IPS-11a (cell line): ENCODE measurements at regions not wholly inside any gene's neighbourhood (a gene's known extent, or its start where the extent isn't known, plus 50 kb on each side); places are given as distances from the start of the nearest gene placed in this dataset.

Experiments used
- H3K4me3 ChIP-seq: one replicate; pipeline ENCODE4 v1.5.1; 2013; ENCODE audit warnings: low read depth, low read length, control low read depth

DNA sequence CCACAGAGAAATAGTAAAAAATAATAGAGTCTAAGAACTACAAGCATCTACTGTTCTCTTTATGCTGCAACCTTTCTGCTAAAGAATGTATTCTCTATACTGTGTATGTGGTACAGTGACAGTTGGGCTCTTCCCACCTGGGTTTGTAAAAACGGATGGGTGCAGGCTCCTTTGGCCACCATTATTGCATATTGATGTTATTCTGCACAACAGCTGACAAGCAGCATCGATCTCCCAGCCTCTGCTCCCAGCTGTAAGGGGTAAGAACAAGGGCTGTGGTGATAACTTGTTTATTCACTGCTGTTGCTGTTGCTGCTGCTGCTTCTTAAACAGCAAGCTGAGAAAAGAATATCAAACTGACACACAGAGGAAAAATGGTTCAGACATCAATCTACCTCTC, 56.1 kb downstream of the KCNRG start:
- no peak overlapping the region for H3K4me3 ChIP-seq

DNA sequence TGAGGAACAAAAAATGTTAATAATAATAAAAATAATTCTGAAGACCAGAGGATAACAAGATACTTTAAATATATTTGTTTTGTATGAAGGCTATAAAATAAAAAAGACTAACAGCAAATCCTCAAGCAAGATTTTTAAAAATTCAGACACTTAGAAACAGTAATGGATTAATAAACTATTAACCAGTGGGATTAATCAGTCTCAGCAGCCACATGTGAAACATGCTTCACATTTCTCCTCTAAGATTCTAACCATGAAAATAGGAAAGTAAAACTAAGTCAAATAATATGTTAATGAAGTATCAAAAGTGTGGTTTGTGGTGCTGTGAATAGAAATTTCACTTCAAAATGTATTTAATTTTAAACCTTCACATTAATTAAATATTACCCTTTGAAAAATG, 57.4 kb downstream of the KCNRG start:
- no peak overlapping the region for H3K4me3 ChIP-seq

DNA sequence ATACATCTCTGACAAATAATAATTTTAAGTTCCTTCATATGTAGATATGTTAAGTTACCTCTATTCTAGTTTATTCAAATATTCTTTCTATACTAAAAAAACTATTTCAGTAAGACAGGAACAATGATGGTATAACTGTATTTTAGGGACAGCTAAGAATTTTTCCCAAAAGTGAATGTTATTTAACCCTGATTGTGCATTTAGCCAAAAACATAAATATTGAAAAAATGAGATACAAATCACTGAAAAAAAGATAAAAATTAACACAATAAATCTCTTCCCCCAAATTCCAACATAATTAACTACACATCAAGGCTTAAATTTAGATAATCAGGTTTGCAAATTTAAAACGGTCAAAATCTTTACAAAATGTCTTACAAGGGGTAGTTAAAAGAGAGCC, 58.1 kb downstream of the KCNRG start:
- H3K4me3 ChIP-seq = no peak overlapping the region

DNA sequence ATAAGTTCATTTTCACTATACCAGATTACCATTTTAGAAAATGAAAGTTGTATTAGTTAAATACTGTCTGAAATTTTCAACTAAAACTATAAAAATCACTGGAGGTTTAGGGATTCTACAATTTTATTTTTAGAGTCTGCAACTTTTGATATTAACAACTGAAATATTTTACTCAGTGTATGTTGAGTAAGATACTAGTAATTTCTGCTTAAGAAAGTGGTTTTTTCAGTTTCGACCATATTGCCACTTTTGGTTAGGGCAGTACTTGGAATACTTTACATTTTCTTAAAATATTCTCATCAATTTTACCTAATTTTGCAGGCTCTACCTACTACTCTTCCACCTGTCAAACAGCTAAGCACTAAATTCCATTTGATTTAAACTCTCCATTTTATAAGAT, 59.6 kb downstream of the KCNRG start:
- no peak overlapping the region for H3K4me3 ChIP-seq

DNA sequence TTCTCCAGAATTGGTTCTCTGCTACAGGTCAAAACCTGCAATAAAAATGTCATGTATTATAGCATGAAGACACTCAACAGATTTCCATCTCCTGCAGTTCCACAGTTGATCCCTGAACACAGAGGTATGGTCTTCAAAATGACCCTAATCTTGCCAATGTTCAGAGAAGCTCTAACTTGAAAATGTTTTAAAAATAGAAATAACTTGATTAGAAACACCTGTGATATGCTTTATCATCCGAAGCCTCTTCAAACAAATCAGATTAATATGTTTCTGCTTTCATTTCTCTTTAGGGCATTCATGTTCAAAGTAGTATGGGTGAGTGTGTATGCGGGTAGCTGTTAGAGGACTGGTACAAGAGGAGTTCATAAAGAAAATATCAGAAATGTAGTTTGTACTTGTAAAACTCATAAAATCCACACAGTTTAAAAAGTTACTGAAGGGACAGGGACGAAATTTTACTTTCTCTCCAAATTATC, 60.4 kb downstream of the KCNRG start:
- no peak overlapping the region for H3K4me3 ChIP-seq

DNA sequence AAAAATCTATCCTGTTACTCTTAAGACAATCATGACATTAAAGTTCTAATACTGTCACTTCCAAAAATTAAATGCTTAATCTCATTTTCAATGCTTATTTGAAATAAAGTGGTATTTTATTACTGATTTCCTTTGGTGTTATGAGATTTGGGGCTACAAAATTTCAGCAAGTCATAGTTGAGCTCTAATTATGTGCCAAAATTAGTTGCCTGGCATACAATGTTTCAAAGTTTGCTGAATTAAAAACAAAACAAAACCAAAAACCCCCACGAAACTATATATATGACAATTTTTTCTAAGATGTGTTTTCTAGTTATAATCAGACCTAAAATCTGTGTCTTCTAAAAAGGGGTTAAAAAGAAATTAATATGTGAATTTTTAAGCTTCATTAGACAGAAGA, 62.2 kb downstream of the KCNRG start:
- H3K4me3 ChIP-seq = no peak overlapping the region

DNA sequence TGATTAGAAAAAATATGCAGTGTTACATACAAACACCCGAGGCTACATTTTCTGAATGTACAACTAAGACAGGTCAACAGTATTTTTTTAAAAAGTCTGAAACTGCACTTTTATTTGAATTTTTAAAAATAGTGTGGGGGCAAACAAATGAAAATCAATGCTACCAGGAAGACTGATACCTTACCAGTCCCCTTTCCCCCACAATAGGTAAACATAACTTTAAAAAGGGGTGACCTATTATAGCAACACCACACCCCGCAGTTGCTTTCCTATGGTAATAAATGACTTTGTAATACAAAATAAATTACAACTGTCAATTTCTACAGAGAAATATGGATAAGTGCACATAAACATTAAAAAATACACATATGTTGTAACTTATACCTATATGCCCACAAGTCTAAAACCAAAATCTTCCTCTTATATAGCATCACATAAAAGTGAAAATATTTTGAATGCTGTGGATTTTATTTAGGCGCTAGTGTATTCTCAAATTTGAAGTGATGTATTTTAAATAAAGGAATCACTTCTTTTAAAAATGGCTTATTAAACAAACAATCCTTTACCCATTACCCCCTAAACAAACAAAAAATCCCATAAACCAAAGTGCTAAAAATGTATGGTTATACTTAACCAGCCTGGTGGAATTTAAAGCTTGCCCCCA, 63.1 kb downstream of the KCNRG start:
- no peak overlapping the region for H3K4me3 ChIP-seq

DNA sequence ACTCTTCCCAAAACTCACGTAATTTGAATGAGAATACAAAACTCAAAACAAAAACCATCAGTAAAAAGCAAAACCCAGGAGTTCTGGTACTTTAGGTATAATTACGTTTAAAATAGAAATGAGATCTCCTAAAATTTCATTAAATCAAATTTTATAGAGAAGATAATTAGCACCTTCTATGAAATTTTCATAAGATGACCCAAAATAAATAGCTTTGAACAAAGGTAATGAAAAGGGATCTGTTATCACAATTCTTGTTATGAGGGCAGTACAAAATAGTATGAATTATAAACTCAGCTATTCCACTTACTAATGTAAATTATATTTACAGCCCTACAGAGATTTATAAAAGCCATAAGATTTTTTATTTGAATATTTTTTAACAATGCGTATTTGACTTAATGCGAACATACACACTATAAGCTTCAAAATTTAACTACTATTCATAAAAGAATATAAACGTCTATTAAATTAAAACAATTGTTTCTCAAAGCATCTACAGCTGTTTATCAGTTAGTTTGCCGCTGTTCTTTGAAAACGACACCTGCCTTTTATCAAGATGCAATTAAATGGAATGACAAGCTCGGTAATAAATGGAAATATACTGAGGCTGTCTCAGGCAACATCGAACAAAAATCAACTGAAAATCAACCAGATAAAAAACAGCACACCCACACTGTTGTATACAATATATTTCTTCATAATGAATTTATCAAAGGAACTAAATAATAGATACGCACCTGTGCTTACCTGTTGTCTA, 63.8 kb downstream of the KCNRG start:
- H3K4me3 ChIP-seq = peak overlapping the region; percentile 21

DNA sequence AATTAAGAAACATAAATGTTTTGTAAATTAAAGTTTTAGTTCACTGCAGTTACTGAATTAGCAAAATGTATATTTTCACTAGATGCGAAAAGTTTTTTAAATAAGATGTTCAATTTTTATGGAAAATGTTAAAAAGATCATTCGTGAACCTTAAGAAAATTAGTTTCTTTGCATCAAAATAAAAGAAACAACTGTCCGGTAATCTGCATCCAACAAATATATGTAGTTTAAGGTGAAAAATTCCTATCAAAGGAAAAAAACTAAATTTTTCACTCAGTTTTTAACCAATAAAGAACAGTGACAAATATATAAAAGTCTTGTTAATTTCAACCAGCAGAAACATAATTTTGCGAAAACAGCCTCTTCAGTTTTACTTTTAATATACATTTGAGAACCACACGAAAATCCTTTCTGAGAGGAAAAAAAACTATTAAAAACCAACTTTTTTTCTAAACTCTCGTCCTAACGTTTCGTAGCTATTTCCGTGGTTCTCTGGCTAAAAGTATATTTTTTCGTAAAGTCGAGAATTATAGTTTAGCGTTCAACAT, 64.5 kb downstream of the KCNRG start:
- peak overlapping the region; percentile 87 for H3K4me3 ChIP-seq

DNA sequence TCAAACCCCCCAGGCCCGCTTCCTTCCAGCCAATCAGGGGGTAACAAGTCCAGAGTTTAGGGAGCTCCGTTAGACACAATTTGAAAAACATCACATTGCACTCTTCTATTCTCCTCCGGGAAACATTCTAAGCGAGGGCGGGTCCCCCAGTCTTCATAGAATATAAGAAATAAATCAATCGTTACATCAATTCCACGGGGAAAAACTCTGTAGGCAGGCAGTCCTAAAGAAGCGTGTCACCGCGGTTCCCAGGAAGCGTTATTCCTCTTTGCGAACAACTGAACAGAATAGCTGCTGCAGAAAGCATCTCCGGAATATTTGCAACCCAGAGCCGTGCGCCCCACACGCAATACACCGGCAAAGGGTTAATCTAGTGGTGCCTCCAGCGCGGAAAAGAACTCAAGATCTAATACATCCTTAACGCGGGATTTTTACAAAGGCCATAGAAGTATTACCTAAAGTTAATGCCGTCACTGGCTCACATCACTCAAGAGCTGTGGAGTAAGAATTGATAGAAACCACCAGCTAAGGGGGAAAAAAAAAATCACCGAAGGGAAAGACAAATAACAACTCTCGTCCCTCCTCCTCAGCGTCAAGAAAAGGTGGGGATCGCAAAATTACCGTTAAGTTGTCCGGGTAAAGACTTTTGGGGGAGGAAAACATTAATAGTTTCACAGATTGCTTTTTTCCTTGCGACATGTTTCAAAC, 65.1 kb downstream of the KCNRG start:
- H3K4me3 ChIP-seq = peak overlapping the region; percentile 87

DNA sequence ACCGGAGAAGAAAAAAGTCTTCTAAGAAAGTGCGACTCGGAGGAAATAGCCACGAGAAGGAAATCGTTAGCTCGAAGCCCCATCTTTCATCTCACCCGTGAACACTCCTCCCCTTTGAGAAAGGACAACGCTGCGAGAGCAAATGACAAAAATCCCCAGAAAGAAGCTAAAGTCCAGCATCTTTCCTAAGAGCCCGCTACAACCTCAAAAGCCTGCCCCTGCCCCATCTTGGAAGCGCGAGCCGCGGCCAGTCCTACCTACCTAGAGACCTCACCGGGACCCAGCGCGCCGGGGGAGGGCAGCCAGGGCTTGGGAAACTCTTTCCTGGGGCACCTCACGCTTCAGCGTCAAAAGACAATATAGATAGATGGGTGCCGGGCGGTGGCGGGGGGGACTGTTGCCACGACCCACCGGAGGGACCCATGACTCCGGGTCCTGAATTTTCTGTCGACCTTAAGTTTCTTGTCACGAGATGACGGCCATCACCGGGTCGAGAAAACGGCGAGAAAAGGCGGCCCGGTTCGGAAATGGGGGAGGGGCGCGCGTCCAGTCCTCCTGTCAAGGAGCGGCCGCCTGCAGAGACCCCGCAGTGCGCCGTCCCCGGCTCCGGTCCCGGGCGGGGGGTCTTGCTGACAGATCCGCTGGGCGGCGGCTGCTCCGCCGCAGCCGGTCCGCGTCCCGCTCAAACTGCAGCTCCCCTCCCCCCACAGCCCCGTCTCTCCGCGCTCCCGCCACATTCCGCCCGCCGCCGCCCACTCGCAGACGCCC, 65.9 kb downstream of the KCNRG start:
- H3K4me3 ChIP-seq = peak overlapping the region; percentile 87

DNA sequence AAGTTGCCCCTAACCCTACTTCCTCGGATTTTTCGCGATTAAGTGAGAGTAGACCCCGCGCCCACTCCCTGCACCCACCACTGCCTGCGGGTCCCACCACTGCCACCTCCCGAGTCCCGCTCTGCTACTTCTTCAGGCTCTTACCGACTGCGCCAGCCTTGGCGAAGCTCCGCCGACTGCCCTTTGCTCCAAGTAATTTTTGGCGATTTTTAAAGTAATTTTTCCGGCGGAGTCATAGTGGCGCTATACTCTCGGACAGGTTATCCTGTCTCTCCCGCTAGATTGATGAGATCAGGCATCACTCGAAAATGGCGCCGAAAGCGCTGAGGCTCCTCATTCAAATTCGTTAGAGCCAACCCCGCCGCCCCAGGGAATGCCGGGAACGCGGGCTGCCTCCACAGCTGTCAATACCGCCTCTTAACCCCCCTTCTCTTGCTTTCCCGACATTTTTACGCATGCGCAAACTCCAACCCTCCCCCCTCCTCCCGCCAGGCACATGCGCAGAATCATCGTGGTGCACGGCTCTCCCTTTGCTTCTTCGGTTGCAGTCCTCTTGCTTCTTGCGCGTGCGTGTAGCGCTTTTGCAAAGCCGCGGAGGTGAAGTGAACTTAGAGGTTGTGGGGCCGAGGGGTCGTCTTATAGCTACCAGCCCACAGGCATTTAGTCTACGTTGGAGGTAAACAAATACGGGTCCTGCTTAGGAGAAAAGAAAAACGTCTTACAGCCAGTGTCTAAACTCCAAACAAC, 66.6 kb downstream of the KCNRG start:
- peak overlapping the region; percentile 87 for H3K4me3 ChIP-seq

DNA sequence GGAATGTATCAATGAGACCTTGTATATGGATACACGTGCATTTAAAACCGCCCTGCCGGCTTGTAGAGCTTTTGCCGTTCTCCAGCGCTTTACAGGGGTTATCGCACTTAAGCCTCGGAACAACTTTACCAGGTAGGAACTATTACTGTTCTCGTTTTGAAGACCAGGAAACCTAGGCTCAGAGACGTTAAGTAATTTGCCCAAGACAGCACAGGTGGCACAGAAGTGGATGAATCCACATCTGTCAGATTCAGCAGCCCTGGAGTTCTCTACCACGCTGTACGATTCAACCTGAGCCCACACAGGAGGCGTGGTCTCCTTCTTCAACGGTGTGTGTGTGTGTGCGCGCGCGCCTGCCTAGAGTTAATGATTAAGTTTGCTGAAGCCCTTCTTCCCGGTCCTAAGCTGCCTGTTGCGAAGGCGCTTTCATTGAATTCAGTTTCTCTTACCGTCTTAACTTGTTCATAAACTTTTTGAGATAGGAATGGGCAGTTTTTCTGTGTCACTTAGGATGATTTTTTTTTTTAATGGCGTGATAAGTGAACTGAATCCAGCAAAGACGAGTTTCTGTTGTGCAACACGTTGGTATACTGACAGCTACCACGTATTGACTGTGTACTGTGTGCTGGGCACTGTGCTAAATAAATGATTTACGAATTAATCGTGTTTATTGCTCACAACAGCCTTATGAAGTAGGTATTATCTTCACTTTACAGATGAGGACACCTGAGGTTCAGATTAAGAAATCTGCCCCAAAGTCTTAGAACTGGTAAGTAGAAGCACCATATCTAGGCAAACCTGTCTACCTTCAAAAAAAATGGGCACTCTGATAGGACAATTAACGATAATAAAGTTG, 67.4 kb downstream of the KCNRG start:
- H3K4me3 ChIP-seq = peak overlapping the region; percentile 74

DNA sequence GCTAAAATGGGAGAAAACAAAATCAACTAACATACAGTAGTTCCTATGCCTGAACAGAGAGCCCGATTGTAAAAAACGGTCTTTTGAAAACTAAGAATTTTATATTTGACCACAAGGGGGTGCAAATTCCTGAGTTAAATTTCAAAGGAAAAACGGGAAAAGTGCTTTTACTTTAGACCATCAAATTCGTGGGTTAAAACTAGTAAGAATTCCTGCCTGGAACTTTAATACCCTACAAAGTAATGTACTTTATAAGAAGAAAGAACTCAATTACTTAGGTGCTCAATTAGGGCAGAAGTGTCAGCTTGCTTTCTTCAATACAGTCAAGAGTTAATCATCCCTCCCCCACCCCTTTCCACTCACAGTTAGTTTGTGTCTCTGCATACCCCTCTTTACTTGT, 69.8 kb downstream of the KCNRG start:
- H3K4me3 ChIP-seq = no peak overlapping the region

DNA sequence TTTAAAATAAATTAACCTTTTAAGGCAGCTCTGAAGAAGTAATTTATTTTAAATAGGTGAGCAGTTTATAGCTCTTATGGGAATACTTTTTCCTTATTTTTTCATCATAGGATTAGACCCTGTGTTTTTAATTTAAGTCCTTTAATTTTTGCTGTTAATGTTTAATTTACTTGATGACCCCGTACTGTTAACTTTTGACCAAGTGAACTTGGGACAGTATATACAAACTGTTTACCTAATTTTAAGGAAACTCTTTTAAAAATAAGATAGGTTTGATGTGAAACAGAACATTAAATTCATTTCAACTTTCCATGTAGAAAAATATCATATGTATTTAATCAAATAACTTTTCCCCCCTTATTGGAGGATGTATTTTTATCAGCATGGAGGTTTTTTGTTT, 74.4 kb downstream of the KCNRG start:
- no peak overlapping the region for H3K4me3 ChIP-seq

DNA sequence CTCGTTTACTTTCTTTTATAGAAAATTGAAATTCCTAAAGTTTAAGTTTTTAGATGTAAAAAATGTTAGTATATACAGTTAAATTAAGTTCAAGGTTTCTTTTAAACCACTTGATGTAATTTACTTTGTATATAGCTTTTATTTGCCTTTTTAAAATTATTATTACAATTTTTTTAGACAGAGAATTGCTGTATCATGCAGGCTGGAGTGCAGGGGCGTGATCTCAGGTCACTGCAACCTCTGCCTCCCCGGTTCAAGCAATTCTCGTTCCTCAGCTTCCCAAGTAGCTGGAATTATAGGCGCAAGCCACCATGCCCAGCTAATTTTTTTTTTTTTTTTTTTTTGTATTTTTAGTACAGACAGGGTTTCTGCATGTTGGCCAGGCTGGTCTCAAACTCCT, 75.0 kb downstream of the KCNRG start:
- no peak overlapping the region for H3K4me3 ChIP-seq

DNA sequence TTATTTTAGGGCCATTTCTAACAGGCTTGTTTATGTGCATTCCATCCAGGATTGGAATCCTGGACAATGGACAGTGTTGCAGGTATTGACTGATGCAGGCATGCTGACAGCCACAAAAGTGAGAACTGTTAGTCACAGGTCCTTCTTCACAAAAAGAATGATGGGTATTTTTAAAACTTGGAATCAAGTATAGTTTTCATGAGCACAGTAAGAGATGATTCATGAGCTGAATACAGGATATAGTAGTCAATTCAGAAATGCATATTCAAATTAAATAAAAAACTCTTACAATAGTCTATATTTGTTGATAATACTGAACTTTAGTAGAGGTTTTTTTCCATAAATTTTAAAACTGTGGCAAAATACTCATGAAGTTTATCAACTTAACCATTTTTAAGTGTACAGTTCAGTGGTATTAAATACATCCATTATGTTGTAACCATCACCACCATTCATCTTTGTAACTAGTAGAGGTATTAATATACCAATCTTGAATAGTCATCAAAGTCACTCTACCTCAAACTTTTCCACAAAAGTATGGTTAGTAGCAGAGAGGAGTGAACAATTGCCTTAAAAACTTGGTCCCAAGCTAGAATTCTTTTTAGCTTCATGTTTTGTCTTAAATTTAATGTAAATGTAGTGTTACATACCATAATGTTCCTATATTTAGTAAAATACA, 79.5 kb downstream of the KCNRG start:
- H3K4me3 ChIP-seq = no peak overlapping the region

DNA sequence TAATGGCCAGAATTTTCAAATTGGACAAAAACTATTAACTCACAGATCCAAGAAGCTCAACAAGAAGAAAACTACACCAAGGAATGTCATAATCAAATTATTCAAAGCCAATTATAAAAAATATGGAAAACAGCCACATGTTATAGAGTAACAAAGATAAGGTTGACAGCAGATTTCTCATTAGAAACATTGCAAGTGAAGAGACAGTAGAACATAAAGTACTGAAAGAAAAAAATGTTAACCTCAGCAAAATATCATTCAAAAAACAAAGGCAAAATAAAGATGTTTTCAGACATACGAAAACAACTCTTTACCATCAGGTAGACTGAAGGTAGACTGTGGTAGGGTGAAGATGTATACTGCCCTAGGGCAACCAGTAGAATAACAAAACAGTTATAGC, 83.4 kb downstream of the KCNRG start:
- H3K4me3 ChIP-seq = no peak overlapping the region

DNA sequence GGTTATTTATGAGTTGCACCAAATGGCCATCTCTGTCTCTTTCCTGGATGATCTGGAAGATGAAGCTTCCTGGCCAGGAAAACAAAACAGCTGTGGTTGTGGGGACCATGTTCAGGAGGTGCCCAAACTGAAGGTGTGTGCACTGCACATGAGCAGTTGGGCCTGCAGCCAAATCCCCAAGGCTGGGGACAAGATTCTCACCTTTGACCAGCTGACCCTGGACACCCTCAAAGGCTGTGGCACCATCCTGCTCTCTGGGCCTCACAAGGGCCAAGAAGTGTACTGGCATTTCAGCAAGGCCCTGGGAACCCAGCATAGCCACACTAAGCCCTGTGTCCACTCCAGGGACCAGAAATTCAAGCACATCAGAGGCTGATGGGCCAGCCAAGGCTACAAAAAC, 84.2 kb downstream of the KCNRG start:
- H3K4me3 ChIP-seq = no peak overlapping the region
